ENCODE measurements at regions not wholly inside any gene's neighbourhood (a gene's known extent, or its start where the extent isn't known, plus 50 kb on each side); places are given as distances from the start of the nearest gene placed in this dataset.

GRCh38 chr5:81914696-81915095, 57.1 kb upstream of the ATG10 start:
- DNase-seq (ENCODE audit: low read depth, low spot score), result no peak
- no peak overlapping the region for H3K4me3 ChIP-seq (ENCODE audit: insufficient read length, low read depth)
- H3K9ac ChIP-seq (ENCODE audit: insufficient read length, low read depth), result no peak overlapping the region
- no peaks in the 10 kb centered on the region for H3K27me3 ChIP-seq (ENCODE audit: insufficient read depth, insufficient read length)
- H3K9me3 ChIP-seq (ENCODE audit: insufficient read depth, low read length), result no peaks in the 10 kb centered on the region
- TF ChIP-seq ZNF274 (IDR thresholded peaks at IDR 0.05; ENCODE audit: low read depth, low read length) (no peak), SUZ12 (IDR thresholded peaks at IDR 0.05; ENCODE audit: extremely low read depth, insufficient read depth, insufficient read length) (no peak), YY1 (IDR thresholded peaks at IDR 0.05; ENCODE audit: insufficient read depth, insufficient read length) (no peak)
- H3K36me3 ChIP-seq (ENCODE audit: insufficient read depth, insufficient read length, low read length), result no peaks in the 10 kb centered on the region
- H3K4me1 ChIP-seq (ENCODE audit: insufficient read depth, insufficient read length), result no peaks in the 10 kb centered on the region

- H3K4me3 ChIP-seq (ENCODE audit: insufficient read length, low read depth), result no peak overlapping the region
- no peaks in the 10 kb centered on the region for H3K9me3 ChIP-seq (ENCODE audit: insufficient read depth, low read length)
- no peaks in the 10 kb centered on the region for H3K36me3 ChIP-seq (ENCODE audit: insufficient read depth, insufficient read length, low read length)
- no peak overlapping the region for H3K9ac ChIP-seq (ENCODE audit: insufficient read length, low read depth)
- no peak for DNase-seq (ENCODE audit: low read depth, low spot score)
- no peaks in the 10 kb centered on the region for H3K27me3 ChIP-seq (ENCODE audit: insufficient read depth, insufficient read length)
- TF ChIP-seq ZNF274 (IDR thresholded peaks at IDR 0.05; ENCODE audit: low read depth, low read length) (no peak), SUZ12 (IDR thresholded peaks at IDR 0.05; ENCODE audit: extremely low read depth, insufficient read depth, insufficient read length) (no peak), YY1 (IDR thresholded peaks at IDR 0.05; ENCODE audit: insufficient read depth, insufficient read length) (no peak)
- no peaks in the 10 kb centered on the region for H3K4me1 ChIP-seq (ENCODE audit: insufficient read depth, insufficient read length)
Measured at GRCh38 chr5:81912933-81913332, 58.9 kb upstream of the ATG10 start.

- Histone ChIP-seq H3K36me3 (ENCODE audit: insufficient read depth, insufficient read length, low read length) (no peaks in the 10 kb centered on the region), H3K9me3 (ENCODE audit: insufficient read depth, low read length) (no peaks in the 10 kb centered on the region)
Measured at GRCh38 chr5:81909677-81910076, 62.1 kb upstream of the ATG10 start.

GRCh38 chr5:81908771-81909170, 63.1 kb upstream of the ATG10 start:
- Histone ChIP-seq H3K9ac (ENCODE audit: insufficient read length, low read depth) (no peak overlapping the region), H3K27me3 (ENCODE audit: insufficient read depth, insufficient read length) (no peaks in the 10 kb centered on the region), H3K4me3 (ENCODE audit: insufficient read length, low read depth) (no peak overlapping the region), H3K9me3 (ENCODE audit: insufficient read depth, low read length) (no peaks in the 10 kb centered on the region), H3K36me3 (ENCODE audit: insufficient read depth, insufficient read length, low read length) (no peaks in the 10 kb centered on the region), H3K4me1 (ENCODE audit: insufficient read depth, insufficient read length) (no peaks in the 10 kb centered on the region)
- DNase-seq (ENCODE audit: low read depth, low spot score), result no peak
- TF ChIP-seq SUZ12 (IDR thresholded peaks at IDR 0.05; ENCODE audit: extremely low read depth, insufficient read depth, insufficient read length) (no peak), ZNF274 (IDR thresholded peaks at IDR 0.05; ENCODE audit: low read depth, low read length) (no peak), YY1 (IDR thresholded peaks at IDR 0.05; ENCODE audit: insufficient read depth, insufficient read length) (no peak)

More at GRCh38 chr5:81909677-81910076, 62.1 kb upstream of the ATG10 start:
- TF ChIP-seq SUZ12 (IDR thresholded peaks at IDR 0.05; ENCODE audit: extremely low read depth, insufficient read depth, insufficient read length) (no peak), ZNF274 (IDR thresholded peaks at IDR 0.05; ENCODE audit: low read depth, low read length) (no peak), YY1 (IDR thresholded peaks at IDR 0.05; ENCODE audit: insufficient read depth, insufficient read length) (no peak)
- no peak for DNase-seq (ENCODE audit: low read depth, low spot score)
- Histone ChIP-seq H3K4me3 (ENCODE audit: insufficient read length, low read depth) (no peak overlapping the region), H3K27me3 (ENCODE audit: insufficient read depth, insufficient read length) (no peaks in the 10 kb centered on the region), H3K9ac (ENCODE audit: insufficient read length, low read depth) (no peak overlapping the region), H3K4me1 (ENCODE audit: insufficient read depth, insufficient read length) (no peaks in the 10 kb centered on the region)

GRCh38 chr5:81908044-81908443, 63.8 kb upstream of the ATG10 start:
- H3K9me3 ChIP-seq (ENCODE audit: insufficient read depth, low read length), result no peaks in the 10 kb centered on the region
- no peak for DNase-seq (ENCODE audit: low read depth, low spot score)
- TF ChIP-seq ZNF274 (IDR thresholded peaks at IDR 0.05; ENCODE audit: low read depth, low read length) (no peak), SUZ12 (IDR thresholded peaks at IDR 0.05; ENCODE audit: extremely low read depth, insufficient read depth, insufficient read length) (no peak), YY1 (IDR thresholded peaks at IDR 0.05; ENCODE audit: insufficient read depth, insufficient read length) (no peak)
- H3K9ac ChIP-seq (ENCODE audit: insufficient read length, low read depth), result no peak overlapping the region
- no peaks in the 10 kb centered on the region for H3K4me1 ChIP-seq (ENCODE audit: insufficient read depth, insufficient read length)
- no peaks in the 10 kb centered on the region for H3K36me3 ChIP-seq (ENCODE audit: insufficient read depth, insufficient read length, low read length)
- no peaks in the 10 kb centered on the region for H3K27me3 ChIP-seq (ENCODE audit: insufficient read depth, insufficient read length)
- H3K4me3 ChIP-seq (ENCODE audit: insufficient read length, low read depth), result no peak overlapping the region

GRCh38 chr5:81907012-81907635, 64.7 kb upstream of the ATG10 start:
- no peak overlapping the region for H3K9ac ChIP-seq (ENCODE audit: insufficient read length, low read depth)
- TF ChIP-seq SUZ12 (IDR thresholded peaks at IDR 0.05; ENCODE audit: extremely low read depth, insufficient read depth, insufficient read length) (no peak), ZNF274 (IDR thresholded peaks at IDR 0.05; ENCODE audit: low read depth, low read length) (no peak), YY1 (IDR thresholded peaks at IDR 0.05; ENCODE audit: insufficient read depth, insufficient read length) (no peak)
- no peaks in the 10 kb centered on the region for H3K9me3 ChIP-seq (ENCODE audit: insufficient read depth, low read length)
- H3K4me3 ChIP-seq (ENCODE audit: insufficient read length, low read depth), result no peak overlapping the region
- no peaks in the 10 kb centered on the region for H3K4me1 ChIP-seq (ENCODE audit: insufficient read depth, insufficient read length)
- DNase-seq (ENCODE audit: low read depth, low spot score), result no peak
- H3K36me3 ChIP-seq (ENCODE audit: insufficient read depth, insufficient read length, low read length), result no peaks in the 10 kb centered on the region
- no peaks in the 10 kb centered on the region for H3K27me3 ChIP-seq (ENCODE audit: insufficient read depth, insufficient read length)

- H3K27me3 ChIP-seq (ENCODE audit: insufficient read depth, insufficient read length), result no peaks in the 10 kb centered on the region
- no peak for DNase-seq (ENCODE audit: low read depth, low spot score)
- no peaks in the 10 kb centered on the region for H3K4me1 ChIP-seq (ENCODE audit: insufficient read depth, insufficient read length)
- TF ChIP-seq SUZ12 (IDR thresholded peaks at IDR 0.05; ENCODE audit: extremely low read depth, insufficient read depth, insufficient read length) (no peak), YY1 (IDR thresholded peaks at IDR 0.05; ENCODE audit: insufficient read depth, insufficient read length) (no peak), ZNF274 (IDR thresholded peaks at IDR 0.05; ENCODE audit: low read depth, low read length) (no peak)
- no peaks in the 10 kb centered on the region for H3K9me3 ChIP-seq (ENCODE audit: insufficient read depth, low read length)
- H3K4me3 ChIP-seq (ENCODE audit: insufficient read length, low read depth), result no peak overlapping the region
- no peaks in the 10 kb centered on the region for H3K36me3 ChIP-seq (ENCODE audit: insufficient read depth, insufficient read length, low read length)
- H3K9ac ChIP-seq (ENCODE audit: insufficient read length, low read depth), result no peak overlapping the region
Measured at GRCh38 chr5:81906086-81906485, 65.7 kb upstream of the ATG10 start.
